ENCODE measurements at regions not wholly inside any gene's neighbourhood (a gene's known extent, or its start where the extent isn't known, plus 50 kb on each side); places are given as distances from the start of the nearest gene placed in this dataset.

DNA sequence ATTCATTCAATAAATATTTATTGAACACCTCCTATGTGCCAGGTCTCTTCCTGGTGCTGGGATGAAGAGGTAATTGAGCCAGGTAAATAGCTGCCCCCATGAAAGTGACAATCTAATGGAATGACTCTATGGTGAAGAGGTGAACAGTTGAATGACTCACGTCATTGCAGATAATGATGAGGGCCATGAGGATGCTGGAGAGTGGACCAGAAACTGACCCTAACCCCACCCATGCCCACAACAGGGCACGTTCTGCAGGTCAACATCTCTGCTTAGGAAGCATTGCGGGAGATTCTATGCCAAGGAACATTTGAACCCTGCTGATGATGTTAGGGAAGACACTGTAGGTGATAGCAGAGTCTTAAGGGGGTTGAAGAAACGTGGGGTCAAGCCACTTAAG, 788.9 kb upstream of the TBX3 start:
- TF ChIP-seq EZH2 (IDR thresholded peaks at IDR 0.05): no peak
- no peak for TF ChIP-seq POLR2A (IDR thresholded peaks at IDR 0.05; ENCODE audit: borderline replicate concordance, extremely low read depth, insufficient read depth, insufficient read length)
- TF ChIP-seq SP1 (IDR thresholded peaks at IDR 0.05; ENCODE audit: low read depth): no peak
- TF ChIP-seq, protein P1, sequence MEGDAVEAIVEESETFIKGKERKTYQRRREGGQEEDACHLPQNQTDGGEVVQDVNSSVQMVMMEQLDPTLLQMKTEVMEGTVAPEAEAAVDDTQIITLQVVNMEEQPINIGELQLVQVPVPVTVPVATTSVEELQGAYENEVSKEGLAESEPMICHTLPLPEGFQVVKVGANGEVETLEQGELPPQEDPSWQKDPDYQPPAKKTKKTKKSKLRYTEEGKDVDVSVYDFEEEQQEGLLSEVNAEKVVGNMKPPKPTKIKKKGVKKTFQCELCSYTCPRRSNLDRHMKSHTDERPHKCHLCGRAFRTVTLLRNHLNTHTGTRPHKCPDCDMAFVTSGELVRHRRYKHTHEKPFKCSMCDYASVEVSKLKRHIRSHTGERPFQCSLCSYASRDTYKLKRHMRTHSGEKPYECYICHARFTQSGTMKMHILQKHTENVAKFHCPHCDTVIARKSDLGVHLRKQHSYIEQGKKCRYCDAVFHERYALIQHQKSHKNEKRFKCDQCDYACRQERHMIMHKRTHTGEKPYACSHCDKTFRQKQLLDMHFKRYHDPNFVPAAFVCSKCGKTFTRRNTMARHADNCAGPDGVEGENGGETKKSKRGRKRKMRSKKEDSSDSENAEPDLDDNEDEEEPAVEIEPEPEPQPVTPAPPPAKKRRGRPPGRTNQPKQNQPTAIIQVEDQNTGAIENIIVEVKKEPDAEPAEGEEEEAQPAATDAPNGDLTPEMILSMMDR (IDR thresholded peaks at IDR 0.05 in 2 of 3, conservative IDR thresholded peaks at IDR 0.05 in 1 of 3; ENCODE audit: borderline replicate concordance in 1 of 3, insufficient read depth in 1 of 3, low read depth in 2 of 3, low read length in 2 of 3): no peak

All from HCT116 (cell line).